Pancreas (tissue), 10 donors: ENCODE measurements at regions not wholly inside any gene's neighbourhood (a gene's known extent, or its start where the extent isn't known, plus 50 kb on each side); places are given as distances from the start of the nearest gene placed in this dataset.

ENCODE experiments used
- ATAC-seq, 4 donors: fragments of 200-7000 bp; cut with Tn5 transposase; one replicate each; pipeline versions ENCODE4 v1.8.0 to v1.9.1; 2020; ENCODE audit warnings: mild to moderate bottlenecking in 4 of 4, moderate library complexity in 4 of 4
- DNase-seq, 6 donors: peaks; one replicate each; pipeline ENCODE4 v3.0.0-alpha.2; 2020
- FAIRE-seq: peaks from 2 replicates; lab custom pipeline; 2012; peaks lifted over from hg19 to GRCh38; lab: Jason Lieb, UNC
- H3K27ac ChIP-seq, 4 donors: fragments of 200-600 bp; sonication (generic); 1 replicate in 3 of 4; 2 replicates in 1 of 4; pipeline versions ENCODE4 v1.5.0 to v1.8.0; 2020
- H3K27me3 ChIP-seq, 4 donors: fragments of 200-600 bp; one replicate each; pipeline ENCODE4 v1.8.0; 2021
- H3K36me3 ChIP-seq, 3 donors: fragments of 200-600 bp; sonication (generic) in 1 of 3; one replicate each; pipeline versions ENCODE4 v1.5.0 to v1.8.0; 2020 to 2021
- H3K4me1 ChIP-seq, 3 donors: fragments of 200-600 bp; one replicate each; pipeline ENCODE4 v1.8.0; 2021
- H3K4me3 ChIP-seq, 4 donors: fragments of 200-600 bp; sonication (generic) in 2 of 4; one replicate each; pipeline versions ENCODE4 v1.5.0 to v1.8.0; 2020 to 2021
- H3K9me3 ChIP-seq, 4 donors: fragments of 200-600 bp; one replicate each; pipeline ENCODE4 v1.8.0; 2021
- CTCF ChIP-seq, 4 donors: fragments of 200-600 bp; sonication (generic) in 3 of 4; IDR thresholded peaks; one replicate each; pipeline versions ENCODE4 v1.5.0 to v1.8.0; 2021; ENCODE audit warnings: antibody characterized with exemption in 4 of 4
- WGBS, 2 donors: extraction: QIAGEN DNeasy Blood & Tissue Kit; methylation state at CpG; one replicate each; pipeline ENCODE4 v1.1.7; 2013; 5-methylcytosine and 5-hydroxymethylcytosine counted together
- intact Hi-C, 3 donors: fragments of 100-400 bp; cut with DNase I; formaldehyde crosslinking; loops; one replicate each; pipeline versions ENCODE4 v1.11.1 to v1.14.2; 2022
- donor health status: healthy with polysubstance abuse.
- donor health status: DM: no; HTN: no; CAD: no; lungs with moderate emphysema.
- donor health status: DM: no; HTN: no; CAD: no.
- donor health status: control.
- donor health status: control.
- donor health status: Bipolar disorder and iron deficiency.
- donor health status: DM: yes; HTN: yes; CAD: no.
- donor health status: DM: no; HTN: no; CAD: no.
- donor health status: DM: no; HTN: no; CAD: no.
- donor health status: DM: yes; HTN: yes; CAD: no.

GRCh38 chr5:162391833-162392232, 324.3 kb downstream of the GABRG2 start:
- WGBS, 2 donors = 59 to 68% methylated on average over 4 of the region's 4 CpGs
- TF ChIP-seq CTCF (IDR thresholded peaks at IDR 0.05) = no peak
- no peaks in the 10 kb centered on the region for H3K27me3 ChIP-seq
- no peak for FAIRE-seq
- intact Hi-C loops = no loop called here
- no peak for ATAC-seq
- H3K27ac ChIP-seq = no peak overlapping the region
- no peak overlapping the region for H3K4me3 ChIP-seq
- H3K4me1 ChIP-seq = no peaks in the 10 kb centered on the region
- H3K9me3 ChIP-seq = no peaks in the 10 kb centered on the region
- H3K36me3 ChIP-seq = no peaks in the 10 kb centered on the region
- DNase-seq = no peak

- Histone ChIP-seq H3K9me3 (no peaks in the 10 kb centered on the region), H3K4me3 (no peak overlapping the region), H3K4me1 (no peaks in the 10 kb centered on the region), H3K27ac (no peak overlapping the region), H3K27me3 (no peaks in the 10 kb centered on the region), H3K36me3 (no peaks in the 10 kb centered on the region)
- no peak for DNase-seq
- no peak for FAIRE-seq
- no peak for ATAC-seq
- TF ChIP-seq CTCF (IDR thresholded peaks at IDR 0.05) = no peak
- intact Hi-C loops = no loop called here
Measured at GRCh38 chr5:162392336-162392735, 324.8 kb downstream of the GABRG2 start.

- no peaks in the 10 kb centered on the region for H3K4me1 ChIP-seq
- ATAC-seq = no peak
- FAIRE-seq = no peak
- no peaks in the 10 kb centered on the region for H3K9me3 ChIP-seq
- no peak overlapping the region for H3K4me3 ChIP-seq
- 48 to 63% methylated on average over 4 of the region's 4 CpGs for WGBS, 2 donors
- H3K27ac ChIP-seq = no peak overlapping the region
- H3K36me3 ChIP-seq = no peaks in the 10 kb centered on the region
- H3K27me3 ChIP-seq = no peaks in the 10 kb centered on the region
- TF ChIP-seq CTCF (IDR thresholded peaks at IDR 0.05) = no peak
- no peak for DNase-seq
- intact Hi-C loops = no loop called here
Measured at GRCh38 chr5:162393534-162393933, 326.0 kb downstream of the GABRG2 start.

GRCh38 chr5:162407614-162408013, 340.0 kb downstream of the GABRG2 start:
- TF ChIP-seq CTCF (IDR thresholded peaks at IDR 0.05) = no peak
- no peaks in the 10 kb centered on the region for H3K4me1 ChIP-seq
- FAIRE-seq (no peak), ATAC-seq (no peak), DNase-seq (no peak)
- H3K9me3 ChIP-seq = no peaks in the 10 kb centered on the region
- intact Hi-C loops = no loop called here
- H3K27me3 ChIP-seq = no peaks in the 10 kb centered on the region
- no peak overlapping the region for H3K27ac ChIP-seq
- WGBS, 2 donors = 48 to 59% methylated on average over 2 of the region's 2 CpGs
- no peaks in the 10 kb centered on the region for H3K36me3 ChIP-seq
- no peak overlapping the region for H3K4me3 ChIP-seq

GRCh38 chr5:162410365-162410764, 342.8 kb downstream of the GABRG2 start:
- DNase-seq (no peak), FAIRE-seq (no peak), ATAC-seq (no peak)
- intact Hi-C loops = no loop called here
- no peak for TF ChIP-seq CTCF (IDR thresholded peaks at IDR 0.05)
- Histone ChIP-seq H3K4me3 (no peak overlapping the region), H3K27ac (no peak overlapping the region), H3K4me1 (no peaks in the 10 kb centered on the region), H3K36me3 (no peaks in the 10 kb centered on the region), H3K9me3 (no peaks in the 10 kb centered on the region), H3K27me3 (no peaks in the 10 kb centered on the region)
- 50 to 65% methylated on average over 8 of the region's 8 CpGs for WGBS, 2 donors
